Fibroblast of villous mesenchyme (primary cell): ENCODE measurements at regions not wholly inside any gene's neighbourhood (a gene's known extent, or its start where the extent isn't known, plus 50 kb on each side); places are given as distances from the start of the nearest gene placed in this dataset.

Source experiments
- DNase-seq: peaks from one replicate; pipeline ENCODE4 v3.0.0-alpha.2; 2010; ENCODE audit warnings: low read depth
- H3K4me3 ChIP-seq: 2 replicates; pipeline ENCODE4 v1.5.1; 2011; ENCODE audit warnings: low read depth, mild to moderate bottlenecking, low read length
- TF ChIP-seq, protein P1 (sequence below): IDR thresholded peaks from 2 replicates; pipeline ENCODE4 v1.5.1; 2012; ENCODE audit warnings: low read depth, mild to moderate bottlenecking, low read length; ENCODE audit not compliant: insufficient read depth

- TF ChIP-seq, protein P1, sequence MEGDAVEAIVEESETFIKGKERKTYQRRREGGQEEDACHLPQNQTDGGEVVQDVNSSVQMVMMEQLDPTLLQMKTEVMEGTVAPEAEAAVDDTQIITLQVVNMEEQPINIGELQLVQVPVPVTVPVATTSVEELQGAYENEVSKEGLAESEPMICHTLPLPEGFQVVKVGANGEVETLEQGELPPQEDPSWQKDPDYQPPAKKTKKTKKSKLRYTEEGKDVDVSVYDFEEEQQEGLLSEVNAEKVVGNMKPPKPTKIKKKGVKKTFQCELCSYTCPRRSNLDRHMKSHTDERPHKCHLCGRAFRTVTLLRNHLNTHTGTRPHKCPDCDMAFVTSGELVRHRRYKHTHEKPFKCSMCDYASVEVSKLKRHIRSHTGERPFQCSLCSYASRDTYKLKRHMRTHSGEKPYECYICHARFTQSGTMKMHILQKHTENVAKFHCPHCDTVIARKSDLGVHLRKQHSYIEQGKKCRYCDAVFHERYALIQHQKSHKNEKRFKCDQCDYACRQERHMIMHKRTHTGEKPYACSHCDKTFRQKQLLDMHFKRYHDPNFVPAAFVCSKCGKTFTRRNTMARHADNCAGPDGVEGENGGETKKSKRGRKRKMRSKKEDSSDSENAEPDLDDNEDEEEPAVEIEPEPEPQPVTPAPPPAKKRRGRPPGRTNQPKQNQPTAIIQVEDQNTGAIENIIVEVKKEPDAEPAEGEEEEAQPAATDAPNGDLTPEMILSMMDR = no peak
- H3K4me3 ChIP-seq = no peak overlapping the region
- no peak for DNase-seq
Observed at GRCh38 chr2:213221957-213222356, 62.3 kb upstream of the SPAG16 start.

GRCh38 chr2:213224366-213224765 lies 59.9 kb upstream of the SPAG16 start:
- DNase-seq = no peak
- H3K4me3 ChIP-seq = no peak overlapping the region
- TF ChIP-seq, protein P1 = no peak

GRCh38 chr2:213225866-213226265 lies 58.4 kb upstream of the SPAG16 start:
- no peak overlapping the region for H3K4me3 ChIP-seq
- TF ChIP-seq, protein P1 = no peak
- no peak for DNase-seq

DNA sequence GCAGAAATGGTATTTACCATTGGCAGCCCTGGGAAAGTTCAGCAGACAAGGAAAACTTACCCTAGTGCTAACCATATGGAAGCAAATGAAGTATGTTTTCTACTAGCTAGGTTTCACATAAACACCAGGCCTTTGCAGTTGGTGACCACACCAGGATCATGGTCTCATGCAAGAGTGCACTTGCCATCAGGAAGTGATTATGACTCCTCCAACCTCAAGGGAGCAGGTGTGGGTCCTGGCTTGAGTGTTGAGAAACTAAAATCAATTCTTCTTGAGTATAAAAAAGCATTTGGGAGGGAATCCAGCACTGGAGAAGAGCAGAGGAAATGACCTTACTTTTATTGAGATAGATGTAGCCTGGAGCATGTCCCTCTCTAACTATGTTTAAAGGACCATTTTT lies 56.8 kb upstream of the SPAG16 start:
- TF ChIP-seq, protein P1 = no peak
- no peak for DNase-seq
- H3K4me3 ChIP-seq = no peak overlapping the region

- DNase-seq = no peak
- TF ChIP-seq, protein P1 = no peak
- no peak overlapping the region for H3K4me3 ChIP-seq
Observed at GRCh38 chr2:213228638-213229037, 55.6 kb upstream of the SPAG16 start.

GRCh38 chr2:213229814-213230213 lies 54.5 kb upstream of the SPAG16 start:
- no peak overlapping the region for H3K4me3 ChIP-seq
- DNase-seq = no peak
- TF ChIP-seq, protein P1 = no peak

DNA sequence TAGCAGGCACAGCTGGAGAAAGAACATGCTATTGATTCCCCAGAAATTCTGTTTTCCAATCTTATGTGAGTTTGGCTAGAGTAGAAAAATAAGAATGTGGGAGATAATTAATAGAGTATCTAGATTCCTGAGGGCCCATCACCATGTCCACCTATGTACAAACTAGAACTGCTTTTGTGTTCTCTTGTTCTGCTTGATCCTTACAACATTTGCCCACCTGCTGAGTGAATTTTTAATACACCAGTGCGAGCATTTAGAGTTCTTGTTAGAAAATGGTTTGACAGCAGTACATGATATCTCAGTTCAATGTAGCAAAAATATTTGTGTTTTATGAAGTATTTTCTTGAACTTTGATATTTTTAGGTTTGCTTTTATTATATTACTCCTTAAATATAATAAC lies 52.3 kb upstream of the SPAG16 start:
- H3K4me3 ChIP-seq = no peak overlapping the region
- no peak for DNase-seq
- TF ChIP-seq, protein P1 = no peak
